ENCODE measurements at regions not wholly inside any gene's neighbourhood (a gene's known extent, or its start where the extent isn't known, plus 50 kb on each side); places are given as distances from the start of the nearest gene placed in this dataset.

GRCh38 chr3:67228136-67228535 lies 230.0 kb downstream of the KBTBD8 start:
- no peak for TF ChIP-seq CTCF (IDR thresholded peaks at IDR 0.05; ENCODE audit: control extremely low read depth in 1 of 3, insufficient read depth in 1 of 3, low read depth in 1 of 3, low read length in 3 of 3)
- TF ChIP-seq RBBP5 (IDR thresholded peaks at IDR 0.05; ENCODE audit: borderline replicate concordance, low read depth, low read length): no peak
- TF ChIP-seq POLR2AphosphoS5 (IDR thresholded peaks at IDR 0.05; ENCODE audit: low read depth, low read length): no peak
- TF ChIP-seq BCL11A (IDR thresholded peaks at IDR 0.05; ENCODE audit: low read depth in 2 of 2, low read length in 2 of 2): no peak
- no peak for TF ChIP-seq POLR2A (IDR thresholded peaks at IDR 0.05; ENCODE audit: control extremely low read depth in 1 of 2, low read depth in 2 of 2, low read length in 2 of 2)
- no peak for TF ChIP-seq EZH2 (IDR thresholded peaks at IDR 0.05; ENCODE audit: low read depth, low read length, severe bottlenecking)
- no peak for TF ChIP-seq SP1 (IDR thresholded peaks at IDR 0.05; ENCODE audit: low read depth, low read length)
- no peak for TF ChIP-seq EP300 (IDR thresholded peaks at IDR 0.05; ENCODE audit: borderline replicate concordance in 1 of 2, low read depth in 2 of 2, low read length in 2 of 2)
- TF ChIP-seq PHF8 (conservative IDR thresholded peaks at IDR 0.05; ENCODE audit: low read depth, low read length): no peak
- no peak for TF ChIP-seq SIN3A (conservative IDR thresholded peaks at IDR 0.05 in 1 of 2, IDR thresholded peaks at IDR 0.05 in 1 of 2; ENCODE audit: low read depth in 1 of 2, low read length in 2 of 2)
- TF ChIP-seq YY1 (IDR thresholded peaks at IDR 0.05; ENCODE audit: low read depth, low read length): no peak
- TF ChIP-seq GTF2F1 (IDR thresholded peaks at IDR 0.05; ENCODE audit: borderline replicate concordance, low read depth, low read length): no peak

Measured in H1 (cell line).